HG02885 (cell line): ENCODE measurements at regions not wholly inside any gene's neighbourhood (a gene's known extent, or its start where the extent isn't known, plus 50 kb on each side); places are given as distances from the start of the nearest gene placed in this dataset.

Experiments used
- ATAC-seq: cut with Tn5 transposase; IDR thresholded peaks from one replicate; pipeline ENCODE4 v1.9.1; 2021; ENCODE audit warnings: mild to moderate bottlenecking; ENCODE audit not compliant: unreplicated experiment, poor library complexity

GRCh38 chr6:56349194-56349593 is 101.8 kb upstream of the COL21A1 start:
- no peak for ATAC-seq

- no peak for ATAC-seq
Measured at GRCh38 chr6:56348578-56348977, 101.2 kb upstream of the COL21A1 start.

- ATAC-seq, result no peak
Measured at GRCh38 chr6:56347526-56347925, 100.1 kb upstream of the COL21A1 start.

GRCh38 chr6:56346958-56347357 is 99.6 kb upstream of the COL21A1 start:
- no peak for ATAC-seq

GRCh38 chr6:56345376-56345995 is 98.1 kb upstream of the COL21A1 start:
- ATAC-seq, result no peak

- no peak for ATAC-seq
Measured at GRCh38 chr6:56343295-56343694, 95.9 kb upstream of the COL21A1 start.

GRCh38 chr6:56339524-56339923 is 92.1 kb upstream of the COL21A1 start:
- ATAC-seq, result no peak

GRCh38 chr6:56335726-56336125 is 88.3 kb upstream of the COL21A1 start:
- ATAC-seq, result no peak

GRCh38 chr6:56334937-56335336 is 87.6 kb upstream of the COL21A1 start:
- no peak for ATAC-seq

GRCh38 chr6:56329271-56330050 is 82.1 kb upstream of the COL21A1 start:
- peak; percentile 49 for ATAC-seq

- ATAC-seq, result no peak
Measured at GRCh38 chr6:56328728-56329090, 81.3 kb upstream of the COL21A1 start.

- no peak for ATAC-seq
Measured at GRCh38 chr6:56327946-56328727, 80.8 kb upstream of the COL21A1 start.

GRCh38 chr6:56324396-56324795 is 77.0 kb upstream of the COL21A1 start:
- no peak for ATAC-seq

GRCh38 chr6:56318851-56319250 is 71.5 kb upstream of the COL21A1 start:
- ATAC-seq, result no peak

- ATAC-seq, result peak; percentile 57
Measured at GRCh38 chr6:56314683-56315523, 67.5 kb upstream of the COL21A1 start.

- ATAC-seq, result no peak
Measured at GRCh38 chr6:56311533-56312448, 64.4 kb upstream of the COL21A1 start.

- no peak for ATAC-seq
Measured at GRCh38 chr6:56311061-56311460, 63.7 kb upstream of the COL21A1 start.

- ATAC-seq, result no peak
Measured at GRCh38 chr6:56310241-56310640, 62.9 kb upstream of the COL21A1 start.

GRCh38 chr6:56299916-56300315 is 52.5 kb upstream of the COL21A1 start:
- ATAC-seq, result no peak
